HTERT RPE-1 (cell line): ENCODE measurements at regions not wholly inside any gene's neighbourhood (a gene's known extent, or its start where the extent isn't known, plus 50 kb on each side); places are given as distances from the start of the nearest gene placed in this dataset.
"Not testable (repeated sequence)": the region's sequence is repeated elsewhere in the genome, so short reads cannot be mapped to it uniquely, and the experiment has no call there.

Experiments used
- in situ Hi-C: fragments of 300-500 bp; cut with MboI; formaldehyde crosslinking; loops from 4 replicates; pipeline ENCODE4 v1.14.3; 2020; ENCODE audit warnings: low sequenced_read_pairs

DNA sequence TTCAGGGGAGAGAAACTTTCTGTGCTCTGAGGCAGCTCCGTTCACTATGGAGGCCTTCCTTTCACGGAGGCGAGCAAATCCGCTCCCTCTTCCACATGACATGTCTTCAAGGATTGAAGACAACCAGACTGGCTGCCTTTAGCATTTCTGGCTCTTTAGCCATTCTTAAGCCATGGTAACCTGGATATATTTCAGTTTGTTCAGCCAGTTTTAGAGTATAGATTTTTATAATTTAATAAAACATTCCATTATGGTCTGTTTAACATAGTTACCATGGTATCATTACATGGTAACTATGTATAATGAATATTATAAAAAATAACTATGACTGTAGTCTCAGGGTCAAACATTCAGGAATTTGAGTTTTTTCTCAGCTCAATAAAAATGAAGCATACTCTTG, 54.2 kb upstream of the NFIA start:
- in situ Hi-C loops: loop anchor here (25.0 kb wide), 1 partner anchor 166 kb away; no protein-coding TSS in a partner anchor

DNA sequence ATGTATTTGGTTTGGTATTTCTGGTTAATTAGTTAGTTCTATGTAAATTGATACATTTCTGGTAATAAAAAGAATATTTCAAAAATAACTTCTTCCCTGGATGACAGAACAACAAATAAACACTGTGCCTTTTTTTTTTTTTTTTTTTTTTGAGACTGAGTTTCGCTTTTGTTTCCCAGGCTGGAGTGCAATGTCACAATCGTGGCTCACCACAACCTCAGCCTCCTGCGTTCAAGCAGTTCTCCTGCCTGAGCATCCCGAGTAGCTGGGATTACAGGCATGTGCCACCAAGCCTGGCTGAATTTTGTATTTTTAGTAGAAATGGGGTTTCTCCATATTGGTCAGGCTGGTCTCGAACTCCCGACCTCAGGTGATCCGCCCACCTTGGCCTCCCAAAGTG, 64.3 kb upstream of the NFIA start:
- in situ Hi-C loops: not testable (repeated sequence)

DNA sequence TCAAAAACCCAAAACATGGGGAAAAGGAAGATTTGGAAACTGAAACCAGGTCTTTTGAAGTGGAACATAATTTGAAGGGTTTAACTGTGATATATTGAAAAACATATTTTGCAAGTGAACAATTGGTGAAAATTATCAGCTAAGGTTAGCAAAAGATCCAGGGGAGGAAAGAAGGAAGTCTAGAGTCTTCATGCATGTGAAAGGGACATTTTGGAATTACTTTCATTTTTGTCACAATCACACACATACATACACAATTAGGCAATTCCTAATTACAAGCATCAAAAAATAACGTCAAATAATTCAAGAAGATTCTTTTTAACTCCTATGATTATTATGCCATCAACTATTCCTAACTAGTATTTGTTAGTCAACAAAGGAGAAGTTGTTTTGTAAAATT, 64.7 kb upstream of the NFIA start:
- in situ Hi-C loops: no loop called here

DNA sequence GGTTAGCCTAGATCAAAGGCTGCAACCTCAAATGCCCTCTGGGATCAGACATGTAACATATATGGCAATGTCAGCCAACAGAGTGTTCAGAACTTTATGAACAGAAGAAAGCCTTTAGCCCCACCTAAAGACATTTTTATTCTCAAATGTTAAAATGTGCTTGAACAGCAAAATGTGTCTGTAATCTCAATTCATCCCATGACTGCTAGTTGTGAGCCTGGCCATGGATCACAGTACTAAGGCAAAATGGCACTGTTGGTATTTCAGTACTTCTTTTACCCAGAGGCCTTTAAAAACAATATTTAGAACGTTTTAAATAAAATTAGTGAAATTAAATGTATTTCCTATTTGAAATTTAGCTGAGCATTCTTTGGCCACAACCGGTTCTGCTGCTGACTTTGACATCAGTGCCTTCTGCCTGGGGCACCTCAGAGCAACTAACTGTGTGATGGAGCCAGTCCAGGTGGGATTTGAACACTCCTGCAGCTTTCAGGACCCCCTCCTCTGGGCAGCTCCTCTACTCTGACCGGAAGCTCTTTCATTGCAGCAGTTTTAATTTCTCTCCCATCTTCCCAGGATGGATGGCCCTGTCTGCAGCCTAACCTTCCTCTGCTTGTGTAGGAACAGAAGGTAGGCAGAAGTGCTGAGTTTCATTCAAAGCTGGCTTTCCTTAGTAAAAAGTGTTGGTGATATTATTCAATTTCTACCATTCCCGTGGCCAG, 68.3 kb upstream of the NFIA start:
- in situ Hi-C loops: no loop called here

DNA sequence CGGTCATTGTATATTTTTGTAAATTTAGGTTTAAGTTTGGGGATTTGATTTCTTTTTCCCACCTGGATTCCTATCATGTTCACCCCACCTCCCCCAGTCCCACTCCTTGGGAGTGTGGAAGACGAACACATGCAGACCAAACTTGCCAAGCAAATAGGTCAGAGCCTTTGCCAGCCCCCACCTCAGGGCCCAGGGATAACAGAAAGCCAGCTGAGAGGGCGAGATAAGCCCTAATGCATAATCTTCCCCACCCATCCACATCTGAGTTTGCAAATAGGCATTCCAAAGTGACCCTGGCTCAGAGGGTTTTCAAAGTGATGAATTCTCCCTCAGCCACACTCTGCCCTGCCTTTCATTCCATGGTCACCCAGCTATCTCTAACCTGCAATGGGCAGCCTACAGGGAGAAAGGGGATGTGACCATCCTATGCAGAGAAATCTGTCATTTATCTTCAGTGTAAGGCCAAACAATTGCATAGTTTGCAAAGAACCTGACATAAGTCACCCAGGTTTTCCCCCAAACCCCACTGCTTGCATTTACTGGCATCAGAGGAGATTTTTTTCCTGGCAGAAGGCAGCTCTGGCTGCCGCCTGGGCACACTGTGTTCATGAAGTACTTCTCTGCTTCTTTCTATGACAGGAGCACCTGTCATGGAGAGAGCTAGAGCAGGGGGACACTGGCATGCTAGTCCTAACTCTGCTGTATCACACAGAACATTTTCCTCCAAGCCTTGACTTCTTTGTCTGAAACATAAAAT, 69.0 kb upstream of the NFIA start:
- in situ Hi-C loops: no loop called here

DNA sequence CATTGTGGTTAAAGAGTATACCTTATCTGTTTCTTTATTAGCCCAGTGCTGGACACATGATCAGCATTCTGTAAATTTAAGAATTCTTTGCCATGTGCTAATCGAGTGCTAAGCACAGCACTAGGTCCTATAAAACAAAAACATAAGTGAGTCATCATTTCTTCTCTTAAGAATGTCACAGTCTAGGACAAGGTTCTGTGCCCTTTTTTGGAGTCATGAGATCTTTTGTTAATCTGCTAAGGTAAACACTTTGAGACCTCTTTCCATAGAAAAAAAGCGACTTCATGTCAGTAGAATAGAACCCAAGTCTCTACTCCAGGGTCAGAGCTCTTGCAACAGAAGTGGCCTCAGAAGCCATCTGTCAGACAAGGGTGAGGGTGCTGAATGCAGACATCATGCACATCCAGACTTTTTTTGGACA, 70.0 kb upstream of the NFIA start:
- in situ Hi-C loops: no loop called here

DNA sequence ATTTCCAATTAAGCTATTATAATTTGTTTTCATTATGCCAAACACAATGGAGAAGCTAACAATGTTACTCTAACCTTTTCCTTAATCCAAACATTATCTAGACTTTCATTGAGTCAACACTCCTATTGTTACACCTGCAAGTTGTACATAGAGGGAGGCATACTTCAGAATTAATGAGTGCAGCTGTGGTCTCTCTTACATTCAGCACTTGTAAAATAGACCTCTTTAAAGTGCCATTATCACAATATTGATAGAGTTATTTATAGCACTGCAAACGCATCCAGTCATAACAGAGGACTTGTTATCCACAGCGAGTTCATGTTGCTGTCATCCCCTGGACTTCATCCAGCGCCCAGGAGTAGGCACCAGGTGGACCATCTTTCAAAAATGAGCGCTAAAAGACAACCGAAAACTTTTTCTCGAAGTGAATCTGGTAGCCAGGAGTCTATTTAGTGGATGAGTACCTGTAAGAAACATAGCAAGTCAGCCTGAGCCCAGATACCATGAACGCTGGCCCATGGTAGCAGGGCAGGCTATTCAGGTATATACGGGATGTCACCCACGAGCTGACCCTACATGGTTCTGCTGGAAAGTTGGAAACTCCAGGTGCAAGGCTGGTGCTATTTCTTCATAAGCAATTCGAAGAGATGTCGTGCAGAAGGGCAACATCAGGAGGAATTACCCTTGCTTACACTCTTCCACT, 70.6 kb upstream of the NFIA start:
- in situ Hi-C loops: no loop called here

DNA sequence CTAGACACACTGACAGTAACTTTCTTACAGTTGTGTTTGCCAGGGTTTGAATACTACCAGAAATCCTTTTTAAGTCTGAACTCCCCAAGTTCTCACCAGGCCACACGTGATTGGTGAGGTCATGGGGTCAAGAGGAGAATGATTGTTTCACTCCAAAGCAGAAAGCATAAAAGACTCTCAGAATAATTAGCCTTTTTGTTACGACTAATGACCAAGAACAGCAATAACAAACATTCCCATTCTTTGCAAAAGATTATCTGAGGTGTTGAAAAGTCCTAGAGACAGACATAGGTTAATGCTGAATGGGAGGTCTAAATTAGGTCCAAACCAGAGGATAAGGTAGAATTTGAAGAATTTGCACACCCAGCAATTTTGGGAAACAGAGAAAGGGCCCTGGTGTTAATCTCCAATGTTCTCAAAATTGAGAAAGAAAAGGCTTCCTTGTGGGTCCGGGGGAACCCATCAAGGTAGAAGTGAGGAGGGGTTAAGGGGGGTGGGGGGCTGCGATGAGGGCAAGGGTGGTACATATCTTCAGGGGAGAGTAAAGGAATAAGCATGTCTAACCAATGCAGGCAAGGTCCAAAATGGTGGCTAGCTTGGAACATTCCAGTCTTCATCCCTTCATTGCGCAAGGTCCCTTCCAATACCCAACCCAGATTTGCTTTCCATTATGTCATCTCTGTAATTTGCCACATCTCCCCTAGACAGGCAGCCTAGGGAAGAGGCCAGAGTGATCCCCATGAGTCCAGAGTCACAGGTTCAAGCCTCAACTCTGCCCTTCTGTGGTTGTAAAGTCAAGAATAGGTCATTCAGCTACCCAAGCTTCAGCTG, 74.6 kb upstream of the NFIA start:
- in situ Hi-C loops: no loop called here

DNA sequence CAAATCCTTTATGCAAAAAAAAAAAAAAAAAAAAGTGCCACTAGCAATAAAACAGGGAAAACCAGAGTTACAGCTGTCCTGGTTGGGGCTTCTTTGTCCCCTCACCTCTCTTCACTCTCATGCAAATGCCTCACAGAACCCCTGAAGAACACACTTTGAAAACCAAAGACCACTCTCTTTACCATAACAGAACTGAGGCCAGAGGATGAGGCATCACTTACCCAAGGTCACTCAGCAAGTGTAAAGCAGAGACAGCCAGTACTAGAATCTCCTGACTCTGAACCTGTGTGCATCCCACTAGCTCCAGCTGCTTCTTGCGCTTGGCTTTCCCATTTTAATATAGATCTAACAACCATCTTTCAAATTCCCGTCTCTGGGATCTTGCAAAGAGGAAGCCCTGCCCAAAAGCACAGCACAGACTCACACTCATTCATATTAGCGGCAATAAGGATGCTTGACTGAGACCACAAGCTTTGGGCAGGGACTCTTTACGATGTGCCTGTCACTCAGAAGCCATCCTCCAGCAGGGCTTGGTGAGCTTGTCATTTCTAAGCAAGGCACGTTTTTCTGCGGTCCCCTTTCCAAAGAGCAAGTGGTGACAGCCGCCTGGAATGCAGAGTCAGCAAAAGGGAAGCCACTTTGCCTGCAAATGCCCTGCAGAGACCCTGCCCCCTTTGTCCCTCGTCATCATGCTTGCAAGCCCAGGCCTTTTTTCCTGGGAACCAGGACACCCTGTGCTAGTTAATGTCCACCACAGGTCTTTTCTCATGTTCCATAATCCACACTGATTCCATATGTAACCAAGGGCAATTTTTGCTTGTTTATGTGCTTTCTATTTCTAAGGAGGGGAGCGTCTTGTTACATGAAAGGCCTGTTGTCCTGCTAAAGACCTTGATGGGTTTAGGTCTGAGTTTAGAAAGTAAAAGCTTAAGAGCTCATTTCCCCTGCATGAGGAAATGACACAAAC, 76.5 kb upstream of the NFIA start:
- in situ Hi-C loops: no loop called here

DNA sequence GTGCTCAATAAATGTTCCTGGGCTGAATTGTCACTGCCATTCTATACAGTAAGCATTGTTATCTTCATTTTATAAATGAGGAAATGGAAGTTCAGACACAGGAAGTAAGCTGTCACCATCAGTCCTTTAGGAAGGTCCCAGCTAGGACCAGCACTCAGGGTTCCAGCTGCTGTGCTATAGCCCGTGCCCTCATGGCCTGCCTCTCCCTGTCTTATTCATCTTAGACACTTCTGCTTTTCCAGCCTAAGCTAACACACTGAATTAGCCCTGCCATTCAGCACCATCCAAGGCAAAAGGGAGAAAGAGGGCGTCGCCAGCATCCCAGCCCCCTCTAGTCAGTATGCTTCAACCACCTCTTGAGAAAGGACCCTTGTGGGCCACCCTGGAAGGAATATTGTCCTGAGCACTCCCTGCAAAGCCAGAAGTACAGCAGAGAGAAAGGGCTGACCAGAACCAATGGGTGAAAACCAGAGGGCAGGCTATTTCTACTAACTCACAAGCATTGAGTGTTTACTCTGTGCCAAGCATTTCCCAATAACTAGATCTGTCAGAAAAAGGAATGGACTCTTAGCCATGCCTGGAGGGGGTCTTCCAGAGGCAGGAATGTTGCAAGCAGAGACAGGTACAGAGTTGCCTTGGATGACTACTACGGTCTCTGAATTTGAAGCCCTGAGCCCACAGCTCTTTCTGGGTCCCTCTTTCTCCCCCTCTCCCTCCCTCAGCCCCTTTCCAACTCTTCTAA, 77.9 kb upstream of the NFIA start:
- in situ Hi-C loops: no loop called here

DNA sequence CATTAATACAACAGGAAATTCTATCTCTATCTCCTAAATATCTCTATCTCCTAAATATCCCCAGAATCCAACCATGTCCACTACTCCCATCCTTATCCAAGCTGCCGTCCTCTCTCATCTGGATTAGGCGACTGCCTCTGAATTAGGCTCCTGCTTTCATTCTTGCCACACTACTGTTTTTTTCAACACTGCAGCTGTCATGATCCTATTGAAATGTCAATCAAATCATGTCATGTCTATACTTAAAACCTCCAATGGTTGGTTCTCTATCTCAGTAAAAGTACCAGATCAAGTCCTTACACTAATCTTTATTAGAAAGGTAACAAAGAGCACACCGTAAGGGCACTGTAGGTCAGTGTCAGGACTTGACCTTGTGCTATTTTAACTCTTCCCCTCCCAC, 82.0 kb upstream of the NFIA start:
- in situ Hi-C loops: no loop called here

DNA sequence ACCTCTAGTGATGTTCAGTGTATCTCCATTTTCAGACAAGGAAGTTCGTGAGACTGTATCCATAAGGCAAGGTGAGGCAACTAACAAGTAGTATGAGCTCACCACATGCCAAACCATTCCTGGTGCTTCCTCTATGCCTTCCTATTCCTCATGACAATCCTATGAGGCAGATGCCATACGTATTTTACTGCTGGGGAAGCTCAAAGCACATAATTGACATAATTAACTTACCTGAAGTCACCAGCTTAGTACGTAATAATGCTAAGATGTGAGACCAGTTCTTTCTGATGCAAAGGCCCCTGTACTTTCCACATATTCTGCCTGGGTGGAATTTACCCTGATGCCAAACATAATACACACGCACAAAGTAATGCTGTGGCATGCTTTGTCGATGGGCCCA, 83.6 kb upstream of the NFIA start:
- in situ Hi-C loops: no loop called here

DNA sequence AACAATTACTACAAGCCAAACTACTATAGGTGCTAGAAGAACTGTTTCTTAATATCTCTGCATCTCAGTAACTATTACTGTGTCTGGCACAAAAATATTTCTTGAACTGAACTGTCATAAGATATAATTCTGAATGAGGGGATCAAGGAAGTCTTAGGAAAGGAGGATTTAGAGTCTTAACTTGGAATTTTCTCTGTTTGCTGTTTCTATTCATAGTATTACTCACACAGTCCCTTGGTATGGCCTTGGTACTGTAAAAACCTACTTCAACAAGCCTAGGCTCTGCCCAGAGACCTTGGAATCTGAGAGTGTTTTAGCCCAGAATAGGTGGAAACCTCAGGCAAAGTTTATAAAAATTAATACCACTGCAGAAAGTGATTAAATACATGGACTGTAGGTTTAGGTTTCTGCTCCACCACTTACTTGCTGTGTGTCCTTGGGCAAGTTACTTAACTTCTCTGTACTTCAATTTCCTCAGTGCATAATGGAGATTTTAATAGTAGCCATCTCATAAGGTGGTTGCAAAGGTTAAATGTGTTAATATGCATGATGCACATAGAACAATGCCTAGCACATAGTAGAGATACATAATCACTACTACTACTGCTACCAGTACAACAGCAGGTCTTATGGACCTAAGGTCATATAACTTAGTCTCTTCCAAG, 87.4 kb upstream of the NFIA start:
- in situ Hi-C loops: no loop called here

DNA sequence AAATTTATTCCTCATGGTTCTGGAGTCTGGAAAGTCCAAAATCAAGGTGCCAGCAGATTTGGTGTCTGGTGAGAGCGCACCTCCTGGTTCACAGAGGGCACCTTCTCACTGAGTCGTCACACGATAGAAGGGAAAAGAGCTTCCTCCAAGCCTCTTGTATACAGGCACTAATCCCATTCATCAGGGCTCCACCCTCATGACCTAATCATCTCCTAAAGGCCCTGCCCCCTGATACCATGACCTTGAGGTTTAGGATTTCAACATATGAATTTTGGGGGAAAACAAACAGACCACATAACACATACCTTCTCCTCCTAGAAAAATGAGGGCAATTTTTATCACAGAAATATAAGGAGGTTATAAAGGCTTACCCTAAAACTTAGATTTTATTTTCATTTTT, 88.0 kb upstream of the NFIA start:
- in situ Hi-C loops: no loop called here

DNA sequence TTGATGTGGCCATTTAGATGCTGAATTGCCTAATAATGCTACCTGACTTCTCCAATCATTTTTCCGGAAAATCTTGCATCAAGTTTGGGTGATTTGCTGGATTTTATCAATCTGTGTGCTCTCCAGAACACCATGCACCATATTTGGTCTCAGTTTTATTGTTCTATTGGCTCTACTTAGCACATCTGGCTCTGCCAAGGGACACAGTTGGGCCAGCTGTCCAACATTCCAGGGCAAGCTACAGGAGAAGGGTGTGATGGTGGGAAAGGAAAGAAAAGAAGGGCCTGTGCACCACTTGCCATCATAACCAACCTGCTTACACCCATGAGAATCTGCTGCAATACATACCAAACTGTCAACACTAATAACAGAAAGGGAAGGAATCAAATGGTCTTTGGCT, 90.2 kb upstream of the NFIA start:
- in situ Hi-C loops: no loop called here

DNA sequence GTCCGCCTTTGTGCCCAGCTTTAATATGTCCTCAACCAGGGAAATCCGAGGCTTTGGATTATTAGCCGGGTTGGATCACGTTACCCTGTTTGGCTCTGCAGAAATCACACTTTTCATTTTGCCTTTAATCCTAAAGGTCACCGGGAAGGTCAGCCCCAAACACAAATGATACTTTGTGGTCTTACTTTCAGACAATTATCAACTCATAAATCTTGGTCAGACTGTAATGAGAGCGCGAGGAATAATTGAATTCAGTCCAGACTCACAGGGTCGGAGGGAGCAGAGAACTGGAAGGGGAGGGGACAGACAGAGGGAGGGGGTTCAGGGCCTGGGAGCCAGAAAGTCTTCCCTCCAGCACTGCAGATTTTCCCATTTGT, 91.7 kb upstream of the NFIA start:
- in situ Hi-C loops: no loop called here

DNA sequence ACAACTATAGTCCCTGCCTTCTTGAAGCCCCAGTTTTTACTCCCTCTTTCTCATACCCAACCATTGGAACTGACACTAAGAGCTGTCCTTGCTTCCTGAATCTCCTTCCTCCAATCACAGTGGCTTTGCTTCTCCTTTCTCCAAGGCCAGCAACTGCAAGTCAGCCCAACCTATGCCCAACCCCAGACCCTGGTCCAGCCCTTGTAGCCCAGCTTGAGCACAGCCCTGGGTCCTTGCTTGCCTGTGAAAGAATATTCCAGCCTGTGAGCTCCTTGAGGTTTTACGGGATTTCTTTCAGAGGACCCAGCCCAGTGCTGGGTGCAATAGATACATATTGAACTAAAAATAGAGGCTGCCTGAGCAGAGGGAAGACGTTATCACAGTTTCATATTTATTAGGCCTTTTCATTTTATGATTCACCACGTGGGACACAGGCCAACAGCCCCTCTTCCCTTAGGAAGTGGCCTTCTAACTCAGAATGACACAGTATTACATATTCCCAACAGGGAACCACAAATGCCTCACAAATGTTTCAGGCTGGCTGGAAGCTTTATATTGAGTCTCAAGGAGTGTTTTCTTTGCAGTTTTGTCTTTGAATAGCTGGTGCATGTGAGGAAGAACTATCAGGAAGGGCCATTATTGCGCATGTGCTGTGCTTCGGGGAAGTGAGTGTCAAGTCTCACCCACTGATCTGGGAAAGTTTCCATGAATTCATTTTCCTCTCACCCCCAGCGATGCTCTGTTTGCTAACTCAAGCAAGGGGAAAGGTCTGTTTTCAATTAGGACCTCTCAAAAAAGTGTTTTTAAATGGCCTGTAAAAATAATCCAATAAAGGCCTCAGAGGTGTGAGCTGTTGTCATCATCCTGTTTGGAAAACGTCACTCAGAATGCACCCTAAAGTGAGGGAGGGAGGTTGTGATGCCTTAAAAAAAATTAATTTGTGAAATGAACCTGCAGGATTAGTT, 92.3 kb upstream of the NFIA start:
- in situ Hi-C loops: no loop called here

DNA sequence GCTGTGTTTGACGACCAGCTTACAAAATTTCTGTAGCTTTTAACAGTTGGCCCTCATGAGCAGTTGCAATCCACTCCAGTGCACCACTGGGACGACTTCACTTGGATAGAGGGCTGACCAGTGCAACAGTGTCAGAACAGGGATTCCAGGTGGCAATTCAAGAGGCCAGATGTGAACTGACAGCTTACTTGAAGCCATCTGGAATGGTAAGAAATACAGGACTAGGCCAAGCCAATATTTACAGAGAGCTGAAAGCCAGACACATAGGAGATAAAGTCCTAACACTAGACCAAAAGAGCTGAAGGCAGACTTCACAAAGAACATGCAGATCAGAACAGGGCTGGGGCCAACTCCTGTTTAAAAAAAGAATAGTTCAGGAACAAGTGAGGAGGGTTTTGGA, 93.5 kb upstream of the NFIA start:
- in situ Hi-C loops: no loop called here
